HepG2 (cell line): ENCODE measurements at regions not wholly inside any gene's neighbourhood (a gene's known extent, or its start where the extent isn't known, plus 50 kb on each side); places are given as distances from the start of the nearest gene placed in this dataset.
A peak's percentile ranks its signal among the peaks of the same experiment; 100 is the strongest.

Experiments
- BCL6 ChIP-seq: IDR thresholded peaks from 2 replicates; pipeline ENCODE4 v1.6.1; 2016; ENCODE audit warnings: missing genetic modification reagents, missing compliant biosample characterization
- EHMT2 ChIP-seq: fragments of 200-600 bp; sonication (generic); IDR thresholded peaks from 2 replicates; pipeline ENCODE4 v1.7.0; 2017; ENCODE audit warnings: antibody characterized with exemption, low read depth, low read length, borderline replicate concordance
- FOSL2 ChIP-seq: sonication (generic); formaldehyde crosslinking; IDR thresholded peaks from 2 replicates; pipeline ENCODE4 v1.4.0; 2020; ENCODE audit warnings: missing genetic modification reagents
- FOXA3 ChIP-seq: IDR thresholded peaks from 2 replicates; pipeline ENCODE4 v1.6.1; 2016; ENCODE audit warnings: missing genetic modification reagents, missing compliant biosample characterization
- FOXJ3 ChIP-seq: sonication (generic); formaldehyde crosslinking; IDR thresholded peaks from 2 replicates; pipeline ENCODE4 v1.4.0; 2020; ENCODE audit warnings: missing genetic modification reagents, mild to moderate bottlenecking, borderline replicate concordance
- FOXO1 ChIP-seq: sonication (generic); formaldehyde crosslinking; IDR thresholded peaks from 2 replicates; pipeline ENCODE4 v1.4.0; 2020; ENCODE audit warnings: missing genetic modification reagents
- JDP2 ChIP-seq: sonication (generic); formaldehyde crosslinking; IDR thresholded peaks from 2 replicates; pipeline ENCODE4 v1.8.1; 2022; ENCODE audit warnings: missing genetic modification reagents, borderline replicate concordance
- MAFF ChIP-seq: IDR thresholded peaks from 2 replicates; pipeline ENCODE4 v1.6.1; 2011; ENCODE audit warnings: low read depth, low read length, improper control_type of control experiment
- NR2F1 ChIP-seq, 2 experiments: fragments of 450-650 bp in 1 of 2; formaldehyde crosslinking in 1 of 2; IDR thresholded peaks; 2 replicates each; pipeline versions ENCODE4 v1.5.0 to v1.6.1; 2016 to 2020; ENCODE audit warnings: mild to moderate bottlenecking in 1 of 2, missing compliant biosample characterization in 1 of 2, missing genetic modification reagents in 1 of 2, moderate library complexity in 1 of 2
- NR2F6 ChIP-seq, 2 experiments: IDR thresholded peaks; 2 replicates each; pipeline ENCODE4 v1.6.1; 2016; ENCODE audit warnings: antibody characterized with exemption in 1 of 2, mild to moderate bottlenecking in 1 of 2
- PAXIP1 ChIP-seq: sonication (generic); formaldehyde crosslinking; conservative IDR thresholded peaks from 2 replicates; pipeline ENCODE4 v1.4.0; 2020; ENCODE audit warnings: mild to moderate bottlenecking, missing genetic modification reagents, moderate library complexity
- PRMT3 ChIP-seq: sonication (generic); formaldehyde crosslinking; IDR thresholded peaks from 2 replicates; pipeline ENCODE4 v1.8.1; 2022; ENCODE audit warnings: low read depth, mild to moderate bottlenecking, moderate library complexity, missing genetic modification reagents, borderline replicate concordance
- RBFOX2 ChIP-seq: fragments of 200-400 bp; formaldehyde crosslinking; IDR thresholded peaks from 2 replicates; pipeline ENCODE4 v1.6.1; 2017; ENCODE audit warnings: low read depth, mild to moderate bottlenecking, low read length
- SNAPC5 ChIP-seq: sonication (generic); formaldehyde crosslinking; IDR thresholded peaks from 2 replicates; pipeline ENCODE4 v1.8.1; 2023; ENCODE audit warnings: mild to moderate bottlenecking, missing genetic modification reagents, borderline replicate concordance
- ZNF230 ChIP-seq: sonication (generic); formaldehyde crosslinking; IDR thresholded peaks from 2 replicates; pipeline ENCODE4 v1.4.0; 2020; ENCODE audit warnings: mild to moderate bottlenecking, missing genetic modification reagents
- ZNF292 ChIP-seq: sonication (generic); formaldehyde crosslinking; IDR thresholded peaks from 2 replicates; pipeline ENCODE4 v1.8.1; 2022; ENCODE audit warnings: mild to moderate bottlenecking, low read depth, missing genetic modification reagents, borderline replicate concordance
- ZNF317 ChIP-seq: sonication (generic); formaldehyde crosslinking; IDR thresholded peaks from 2 replicates; pipeline ENCODE4 v1.5.0; 2020; ENCODE audit warnings: mild to moderate bottlenecking, missing genetic modification reagents
- ZNF350 ChIP-seq: sonication (generic); formaldehyde crosslinking; IDR thresholded peaks from 2 replicates; pipeline ENCODE4 v1.4.0; 2020; ENCODE audit warnings: mild to moderate bottlenecking, low read depth, missing genetic modification reagents, borderline replicate concordance
- ZNF563 ChIP-seq: sonication (generic); formaldehyde crosslinking; IDR thresholded peaks from 2 replicates; pipeline ENCODE4 v1.8.0; 2022; ENCODE audit warnings: mild to moderate bottlenecking, moderate library complexity, missing genetic modification reagents
- ZNF616 ChIP-seq: sonication (generic); formaldehyde crosslinking; IDR thresholded peaks from 2 replicates; pipeline ENCODE4 v1.5.0; 2020; ENCODE audit warnings: low read depth, mild to moderate bottlenecking, missing genetic modification reagents
- TF ChIP-seq, protein P1 (sequence below): sonication (generic); formaldehyde crosslinking; IDR thresholded peaks from 2 replicates; pipeline ENCODE4 v1.4.0; 2020; ENCODE audit warnings: missing genetic modification reagents
- TF ChIP-seq, protein P2 (sequence below): sonication (generic); formaldehyde crosslinking; conservative IDR thresholded peaks from 2 replicates; pipeline ENCODE4 v1.4.0; 2020; ENCODE audit warnings: missing genetic modification reagents

DNA sequence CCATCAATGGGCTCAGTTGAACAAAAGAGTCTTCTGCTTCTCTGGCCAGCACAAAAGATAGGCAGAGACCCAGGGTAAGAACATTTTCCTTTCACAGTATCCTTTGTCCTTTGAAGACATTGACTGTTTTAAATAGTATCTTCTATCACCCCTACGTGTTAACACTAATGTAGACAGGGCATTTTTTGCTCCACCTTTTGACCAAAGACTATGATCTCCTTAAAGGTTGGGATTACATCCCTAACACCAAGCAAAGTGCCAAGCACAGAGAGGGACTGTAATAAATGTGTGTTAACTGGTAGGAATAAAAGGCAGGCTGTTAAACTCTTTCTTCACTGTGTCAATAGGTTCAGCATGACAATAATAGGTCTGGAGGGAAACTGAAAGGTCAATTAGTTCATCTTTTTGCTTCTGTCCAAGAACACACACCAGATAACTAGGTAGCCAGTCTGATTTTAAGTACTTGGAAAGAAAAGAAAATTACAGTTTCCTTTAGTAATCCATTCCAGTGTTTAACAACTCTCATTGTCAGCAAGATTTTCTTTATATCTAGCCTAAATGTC is 63.6 kb upstream of the NOX3 start (continued):
- TF ChIP-seq ZNF563, result no peak
- 0 out of 4 replicates have a peak, but pooled peaks of 1 of the 2 experiments have one; percentile 32 for TF ChIP-seq NR2F1 (CRISPR knock-in tag; IDR thresholded peaks at IDR 0.05)
- TF ChIP-seq FOXA3 (CRISPR knock-in tag), result 0 out of 2 replicates have a peak, but pooled peaks have one; percentile 29
- no peak for TF ChIP-seq FOXJ3 (CRISPR knock-in tag)
- TF ChIP-seq FOXO1, result no peak
- no peak for TF ChIP-seq MAFF
- no peak for TF ChIP-seq ZNF350 (CRISPR knock-in tag)
- TF ChIP-seq, protein P1, sequence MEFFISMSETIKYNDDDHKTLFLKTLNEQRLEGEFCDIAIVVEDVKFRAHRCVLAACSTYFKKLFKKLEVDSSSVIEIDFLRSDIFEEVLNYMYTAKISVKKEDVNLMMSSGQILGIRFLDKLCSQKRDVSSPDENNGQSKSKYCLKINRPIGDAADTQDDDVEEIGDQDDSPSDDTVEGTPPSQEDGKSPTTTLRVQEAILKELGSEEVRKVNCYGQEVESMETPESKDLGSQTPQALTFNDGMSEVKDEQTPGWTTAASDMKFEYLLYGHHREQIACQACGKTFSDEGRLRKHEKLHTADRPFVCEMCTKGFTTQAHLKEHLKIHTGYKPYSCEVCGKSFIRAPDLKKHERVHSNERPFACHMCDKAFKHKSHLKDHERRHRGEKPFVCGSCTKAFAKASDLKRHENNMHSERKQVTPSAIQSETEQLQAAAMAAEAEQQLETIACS (CRISPR knock-in tag), result no peak
- TF ChIP-seq PRMT3, result no peak
- TF ChIP-seq BCL6, result peak; percentile 72
- TF ChIP-seq, protein P2, sequence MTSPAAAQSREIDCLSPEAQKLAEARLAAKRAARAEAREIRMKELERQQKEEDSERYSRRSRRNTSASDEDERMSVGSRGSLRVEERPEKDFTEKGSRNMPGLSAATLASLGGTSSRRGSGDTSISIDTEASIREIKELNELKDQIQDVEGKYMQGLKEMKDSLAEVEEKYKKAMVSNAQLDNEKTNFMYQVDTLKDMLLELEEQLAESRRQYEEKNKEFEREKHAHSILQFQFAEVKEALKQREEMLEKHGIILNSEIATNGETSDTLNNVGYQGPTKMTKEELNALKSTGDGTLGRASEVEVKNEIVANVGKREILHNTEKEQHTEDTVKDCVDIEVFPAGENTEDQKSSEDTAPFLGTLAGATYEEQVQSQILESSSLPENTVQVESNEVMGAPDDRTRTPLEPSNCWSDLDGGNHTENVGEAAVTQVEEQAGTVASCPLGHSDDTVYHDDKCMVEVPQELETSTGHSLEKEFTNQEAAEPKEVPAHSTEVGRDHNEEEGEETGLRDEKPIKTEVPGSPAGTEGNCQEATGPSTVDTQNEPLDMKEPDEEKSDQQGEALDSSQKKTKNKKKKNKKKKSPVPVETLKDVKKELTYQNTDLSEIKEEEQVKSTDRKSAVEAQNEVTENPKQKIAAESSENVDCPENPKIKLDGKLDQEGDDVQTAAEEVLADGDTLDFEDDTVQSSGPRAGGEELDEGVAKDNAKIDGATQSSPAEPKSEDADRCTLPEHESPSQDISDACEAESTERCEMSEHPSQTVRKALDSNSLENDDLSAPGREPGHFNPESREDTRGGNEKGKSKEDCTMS (CRISPR knock-in tag), result no peak
- no peak for TF ChIP-seq ZNF317 (CRISPR knock-in tag)
- no peak for TF ChIP-seq FOSL2 (CRISPR knock-in tag)
- TF ChIP-seq ZNF292 (CRISPR knock-in tag), result no peak
- TF ChIP-seq ZNF616, result no peak
- TF ChIP-seq NR2F6 (IDR thresholded peaks at IDR 0.05), result no peak
- TF ChIP-seq NR2F6 (CRISPR knock-in tag; IDR thresholded peaks at IDR 0.05), result peak; percentile 27; the same call in 1 of the 2 replicates
- TF ChIP-seq EHMT2, result 0 out of 2 replicates have a peak, but pooled peaks have one; percentile 69
- no peak for TF ChIP-seq ZNF230 (CRISPR knock-in tag)
- TF ChIP-seq PAXIP1 (CRISPR knock-in tag), result no peak
- TF ChIP-seq JDP2 (CRISPR knock-in tag), result no peak
- no peak for TF ChIP-seq SNAPC5 (CRISPR knock-in tag)
- no peak for TF ChIP-seq RBFOX2
